ENCODE measurements at regions not wholly inside any gene's neighbourhood (a gene's known extent, or its start where the extent isn't known, plus 50 kb on each side); places are given as distances from the start of the nearest gene placed in this dataset.

- TF ChIP-seq POLR2A (IDR thresholded peaks at IDR 0.05; ENCODE audit: low read depth, low read length) (no peak), ZBTB33 (IDR thresholded peaks at IDR 0.05) (no peak), POLR2AphosphoS5 (IDR thresholded peaks at IDR 0.05; ENCODE audit: low read length) (no peak), HDAC6 (IDR thresholded peaks at IDR 0.05; ENCODE audit: unreplicated experiment) (no peak), ZNF274 (IDR thresholded peaks at IDR 0.05; ENCODE audit: insufficient read depth, insufficient read length) (no peak), CBFB (IDR thresholded peaks at IDR 0.05; ENCODE audit: low read depth) (no peak), PML (IDR thresholded peaks at IDR 0.05; ENCODE audit: low read length) (no peak), EP300 (IDR thresholded peaks at IDR 0.05; ENCODE audit: borderline replicate concordance in 1 of 2, control insufficient read depth in 1 of 2, low read depth in 2 of 2, low read length in 2 of 2) (no peak), ESRRA (IDR thresholded peaks at IDR 0.05; ENCODE audit: low read length) (no peak), TCF7 (IDR thresholded peaks at IDR 0.05; ENCODE audit: borderline replicate concordance) (no peak)
- TF ChIP-seq, protein P1, sequence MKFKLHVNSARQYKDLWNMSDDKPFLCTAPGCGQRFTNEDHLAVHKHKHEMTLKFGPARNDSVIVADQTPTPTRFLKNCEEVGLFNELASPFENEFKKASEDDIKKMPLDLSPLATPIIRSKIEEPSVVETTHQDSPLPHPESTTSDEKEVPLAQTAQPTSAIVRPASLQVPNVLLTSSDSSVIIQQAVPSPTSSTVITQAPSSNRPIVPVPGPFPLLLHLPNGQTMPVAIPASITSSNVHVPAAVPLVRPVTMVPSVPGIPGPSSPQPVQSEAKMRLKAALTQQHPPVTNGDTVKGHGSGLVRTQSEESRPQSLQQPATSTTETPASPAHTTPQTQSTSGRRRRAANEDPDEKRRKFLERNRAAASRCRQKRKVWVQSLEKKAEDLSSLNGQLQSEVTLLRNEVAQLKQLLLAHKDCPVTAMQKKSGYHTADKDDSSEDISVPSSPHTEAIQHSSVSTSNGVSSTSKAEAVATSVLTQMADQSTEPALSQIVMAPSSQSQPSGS (IDR thresholded peaks at IDR 0.05; ENCODE audit: low read length), result no peak
- TF ChIP-seq, protein P2, sequence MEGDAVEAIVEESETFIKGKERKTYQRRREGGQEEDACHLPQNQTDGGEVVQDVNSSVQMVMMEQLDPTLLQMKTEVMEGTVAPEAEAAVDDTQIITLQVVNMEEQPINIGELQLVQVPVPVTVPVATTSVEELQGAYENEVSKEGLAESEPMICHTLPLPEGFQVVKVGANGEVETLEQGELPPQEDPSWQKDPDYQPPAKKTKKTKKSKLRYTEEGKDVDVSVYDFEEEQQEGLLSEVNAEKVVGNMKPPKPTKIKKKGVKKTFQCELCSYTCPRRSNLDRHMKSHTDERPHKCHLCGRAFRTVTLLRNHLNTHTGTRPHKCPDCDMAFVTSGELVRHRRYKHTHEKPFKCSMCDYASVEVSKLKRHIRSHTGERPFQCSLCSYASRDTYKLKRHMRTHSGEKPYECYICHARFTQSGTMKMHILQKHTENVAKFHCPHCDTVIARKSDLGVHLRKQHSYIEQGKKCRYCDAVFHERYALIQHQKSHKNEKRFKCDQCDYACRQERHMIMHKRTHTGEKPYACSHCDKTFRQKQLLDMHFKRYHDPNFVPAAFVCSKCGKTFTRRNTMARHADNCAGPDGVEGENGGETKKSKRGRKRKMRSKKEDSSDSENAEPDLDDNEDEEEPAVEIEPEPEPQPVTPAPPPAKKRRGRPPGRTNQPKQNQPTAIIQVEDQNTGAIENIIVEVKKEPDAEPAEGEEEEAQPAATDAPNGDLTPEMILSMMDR (IDR thresholded peaks at IDR 0.05 in 2 of 3, conservative IDR thresholded peaks at IDR 0.05 in 1 of 3; ENCODE audit: control insufficient read depth in 2 of 3, extremely low read depth in 1 of 3, insufficient read depth in 1 of 3, low read depth in 3 of 3, low read length in 3 of 3), result no peak
Observed at GRCh38 chr18:51383116-51383515, 185.6 kb upstream of the MEX3C start.

All from GM12878 (cell line).